Gastrocnemius medialis (tissue), 4 donors: ENCODE measurements at regions not wholly inside any gene's neighbourhood (a gene's known extent, or its start where the extent isn't known, plus 50 kb on each side); places are given as distances from the start of the nearest gene placed in this dataset.

ENCODE experiments used
- ATAC-seq, 2 donors: fragments of 150-250 bp; one replicate each; pipeline ENCODE4 v1.9.1; 2016
- DNase-seq, 2 donors: peaks; one replicate each; pipeline ENCODE4 v3.0.0-alpha.2; 2019
- H3K27ac ChIP-seq, 4 donors: fragments of 200-600 bp; sonication (generic); 1 replicate in 1 of 4; 2 replicates in 3 of 4; pipeline ENCODE4 v1.5.1; 2016 to 2018; ENCODE audit warnings: mild to moderate bottlenecking in 2 of 4, moderate library complexity in 1 of 4
- H3K27me3 ChIP-seq, 3 donors: fragments of 200-600 bp; sonication (generic) in 2 of 3; 1 replicate in 1 of 3; 2 replicates in 2 of 3; pipeline versions ENCODE4 v1.5.1 to v1.6.0; 2016 to 2019; ENCODE audit warnings: mild to moderate bottlenecking in 1 of 3, moderate library complexity in 1 of 3
- H3K36me3 ChIP-seq, 2 donors: fragments of 200-600 bp; sonication (generic) in 1 of 2; one replicate each; pipeline ENCODE4 v1.5.1; 2017 to 2018
- H3K4me1 ChIP-seq, 2 donors: fragments of 200-600 bp; sonication (generic) in 1 of 2; one replicate each; pipeline ENCODE4 v1.5.1; 2016 to 2017; ENCODE audit warnings: mild to moderate bottlenecking in 2 of 2
- H3K4me3 ChIP-seq, 4 donors: fragments of 200-600 bp; sonication (generic) in 3 of 4; 1 replicate in 1 of 4; 2 replicates in 3 of 4; pipeline ENCODE4 v1.5.1; 2016 to 2019; ENCODE audit warnings: mild to moderate bottlenecking in 2 of 4
- H3K9me3 ChIP-seq, 3 donors: fragments of 200-600 bp; sonication (generic) in 2 of 3; 1 replicate in 1 of 3; 2 replicates in 2 of 3; pipeline ENCODE4 v1.5.1; 2016 to 2019
- POLR2A ChIP-seq, 2 donors: fragments of 450-650 bp; IDR thresholded peaks; one replicate each; pipeline ENCODE4 v1.6.1; 2017; ENCODE audit warnings: antibody characterized with exemption in 2 of 2, mild to moderate bottlenecking in 2 of 2, moderate library complexity in 2 of 2
- in situ Hi-C, 4 donors: fragments of 200-750 bp; cut with MboI; loops; one replicate each; pipeline versions ENCODE4 v1.15.0 to v1.8.0; 2017; ENCODE audit warnings: low sequenced_read_pairs in 4 of 4
- intact Hi-C: fragments of 100-400 bp; cut with DNase I; formaldehyde crosslinking; loops from one replicate; pipeline ENCODE4 v1.15.1; 2023; ENCODE audit warnings: low total_unique reads
- TF ChIP-seq, protein P1 (sequence below), 5 experiments: fragments of 450-650 bp in 3 of 5; fragments of 200-600 bp in 2 of 5; sonication (generic) in 2 of 5; IDR thresholded peaks in 4 of 5; conservative IDR thresholded peaks in 1 of 5; 1 replicate in 4 of 5; 2 replicates in 1 of 5; pipeline ENCODE4 v1.5.1; 2016 to 2019; ENCODE audit warnings: antibody characterized with exemption in 5 of 5, mild to moderate bottlenecking in 3 of 5, moderate library complexity in 3 of 5

DNA sequence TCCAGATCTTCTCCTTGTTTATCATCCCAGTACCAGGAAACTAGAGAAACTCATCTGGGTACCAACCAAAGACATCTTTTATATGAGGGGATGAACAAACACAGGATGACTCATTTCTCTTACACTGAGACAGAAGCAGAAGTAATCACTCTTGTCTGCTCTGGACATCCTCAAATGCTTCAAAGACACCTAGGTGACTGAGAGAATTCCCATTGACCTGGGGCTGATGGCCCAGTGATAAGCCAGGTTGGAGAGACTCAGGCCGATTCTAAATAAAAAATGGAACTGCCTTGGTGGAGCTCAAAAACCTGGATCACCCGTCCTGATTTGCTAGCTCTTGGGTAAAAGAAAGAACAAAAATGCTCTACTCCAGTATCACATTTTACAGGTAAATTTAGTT is 182.2 kb downstream of the ZNF486 start:
- no peaks in the 10 kb centered on the region for H3K27me3 ChIP-seq
- TF ChIP-seq, protein P1, sequence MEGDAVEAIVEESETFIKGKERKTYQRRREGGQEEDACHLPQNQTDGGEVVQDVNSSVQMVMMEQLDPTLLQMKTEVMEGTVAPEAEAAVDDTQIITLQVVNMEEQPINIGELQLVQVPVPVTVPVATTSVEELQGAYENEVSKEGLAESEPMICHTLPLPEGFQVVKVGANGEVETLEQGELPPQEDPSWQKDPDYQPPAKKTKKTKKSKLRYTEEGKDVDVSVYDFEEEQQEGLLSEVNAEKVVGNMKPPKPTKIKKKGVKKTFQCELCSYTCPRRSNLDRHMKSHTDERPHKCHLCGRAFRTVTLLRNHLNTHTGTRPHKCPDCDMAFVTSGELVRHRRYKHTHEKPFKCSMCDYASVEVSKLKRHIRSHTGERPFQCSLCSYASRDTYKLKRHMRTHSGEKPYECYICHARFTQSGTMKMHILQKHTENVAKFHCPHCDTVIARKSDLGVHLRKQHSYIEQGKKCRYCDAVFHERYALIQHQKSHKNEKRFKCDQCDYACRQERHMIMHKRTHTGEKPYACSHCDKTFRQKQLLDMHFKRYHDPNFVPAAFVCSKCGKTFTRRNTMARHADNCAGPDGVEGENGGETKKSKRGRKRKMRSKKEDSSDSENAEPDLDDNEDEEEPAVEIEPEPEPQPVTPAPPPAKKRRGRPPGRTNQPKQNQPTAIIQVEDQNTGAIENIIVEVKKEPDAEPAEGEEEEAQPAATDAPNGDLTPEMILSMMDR (IDR thresholded peaks at IDR 0.05 in 4 of 5, conservative IDR thresholded peaks at IDR 0.05 in 1 of 5) = no peak
- TF ChIP-seq POLR2A (IDR thresholded peaks at IDR 0.05) = no peak
- no peaks in the 10 kb centered on the region for H3K4me1 ChIP-seq
- no peak overlapping the region for H3K27ac ChIP-seq
- intact Hi-C loops (no loop called here), in situ Hi-C loops (no loop called here)
- no peak overlapping the region for H3K4me3 ChIP-seq
- ATAC-seq = no peak
- no peak for DNase-seq
- H3K36me3 ChIP-seq = no peaks in the 10 kb centered on the region
- no peaks in the 10 kb centered on the region for H3K9me3 ChIP-seq

DNA sequence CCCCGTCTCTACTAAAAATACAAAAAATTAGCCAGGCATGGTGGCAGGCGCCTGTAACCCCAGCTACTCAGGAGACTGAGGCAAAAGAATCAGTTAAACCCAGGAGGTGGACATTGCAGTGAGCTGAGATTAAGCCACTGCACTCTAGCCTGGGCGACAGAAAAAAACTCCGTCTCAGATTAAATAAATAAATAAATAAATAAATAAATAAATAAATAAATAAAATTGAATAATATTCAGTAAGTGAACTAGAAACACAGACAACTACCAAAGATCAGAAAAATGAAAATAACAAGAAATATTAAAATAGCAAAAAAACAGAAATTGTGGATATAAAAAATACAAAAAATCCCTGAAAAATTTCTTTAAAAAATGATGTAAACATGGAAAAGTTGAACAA is 172.4 kb downstream of the ZNF486 start:
- DNase-seq = no peak
- in situ Hi-C loops = no loop called here

DNA sequence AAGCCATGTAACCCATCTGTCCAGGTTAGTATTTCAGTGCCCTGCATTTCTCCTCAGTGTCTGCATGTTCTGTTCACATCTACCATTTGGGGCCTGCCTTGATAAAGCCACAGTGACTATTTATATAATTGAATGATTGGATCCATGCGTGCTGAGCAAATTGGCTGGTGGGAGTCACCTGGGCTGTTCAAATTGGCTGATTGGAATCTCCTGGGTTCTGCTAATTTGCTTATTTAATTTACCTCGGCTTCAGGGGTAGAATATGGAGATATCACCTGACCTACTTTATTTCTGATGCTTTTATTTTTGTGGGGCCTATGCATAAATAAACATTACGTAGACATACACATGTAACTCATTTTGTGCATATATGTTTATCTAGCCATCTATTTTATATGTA is 167.7 kb downstream of the ZNF486 start:
- Histone ChIP-seq H3K36me3 (no peaks in the 10 kb centered on the region), H3K4me1 (no peaks in the 10 kb centered on the region), H3K27me3 (no peaks in the 10 kb centered on the region), H3K27ac (no peak overlapping the region), H3K4me3 (no peak overlapping the region), H3K9me3 (no peaks in the 10 kb centered on the region)
- intact Hi-C loops = no loop called here
- in situ Hi-C loops = no loop called here
- TF ChIP-seq POLR2A (IDR thresholded peaks at IDR 0.05) = no peak
- TF ChIP-seq, protein P1 (IDR thresholded peaks at IDR 0.05 in 4 of 5, conservative IDR thresholded peaks at IDR 0.05 in 1 of 5) = no peak
- DNase-seq = no peak
- no peak for ATAC-seq

More for the DNA sequence above, 172.4 kb downstream of the ZNF486 start:
- no peak for ATAC-seq
- no peak overlapping the region for H3K4me3 ChIP-seq
- H3K27ac ChIP-seq = no peak overlapping the region
- TF ChIP-seq, protein P1 (IDR thresholded peaks at IDR 0.05 in 4 of 5, conservative IDR thresholded peaks at IDR 0.05 in 1 of 5) = no peak
- H3K9me3 ChIP-seq = no peaks in the 10 kb centered on the region
- no peaks in the 10 kb centered on the region for H3K36me3 ChIP-seq
- intact Hi-C loops = no loop called here
- no peaks in the 10 kb centered on the region for H3K4me1 ChIP-seq
- no peaks in the 10 kb centered on the region for H3K27me3 ChIP-seq

DNA sequence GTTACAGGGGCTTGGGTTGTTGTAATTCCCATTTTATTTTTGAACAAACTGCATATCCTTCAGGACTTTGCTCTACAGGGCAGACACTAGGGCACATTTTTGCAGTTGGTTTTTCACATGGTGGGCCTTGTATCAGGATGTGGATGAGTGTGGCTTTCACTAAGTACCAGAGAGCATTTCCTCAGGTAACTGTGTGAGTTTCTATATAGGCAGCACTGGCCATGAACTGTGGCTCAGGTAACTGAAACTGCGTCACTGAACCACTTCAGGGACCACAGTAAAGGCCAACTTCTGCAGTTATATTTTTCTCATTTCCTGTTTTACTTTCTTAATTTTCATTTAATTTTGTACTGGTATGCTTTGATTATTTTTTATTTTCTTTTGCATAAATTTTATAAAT is 166.5 kb downstream of the ZNF486 start:
- Histone ChIP-seq H3K9me3 (no peaks in the 10 kb centered on the region), H3K4me1 (no peaks in the 10 kb centered on the region), H3K4me3 (no peak overlapping the region), H3K27me3 (no peaks in the 10 kb centered on the region), H3K27ac (no peak overlapping the region), H3K36me3 (no peaks in the 10 kb centered on the region)
- intact Hi-C loops = no loop called here
- ATAC-seq (no peak), DNase-seq (no peak)
- in situ Hi-C loops = no loop called here
- TF ChIP-seq, protein P1 (IDR thresholded peaks at IDR 0.05 in 4 of 5, conservative IDR thresholded peaks at IDR 0.05 in 1 of 5) = no peak
- no peak for TF ChIP-seq POLR2A (IDR thresholded peaks at IDR 0.05)

DNA sequence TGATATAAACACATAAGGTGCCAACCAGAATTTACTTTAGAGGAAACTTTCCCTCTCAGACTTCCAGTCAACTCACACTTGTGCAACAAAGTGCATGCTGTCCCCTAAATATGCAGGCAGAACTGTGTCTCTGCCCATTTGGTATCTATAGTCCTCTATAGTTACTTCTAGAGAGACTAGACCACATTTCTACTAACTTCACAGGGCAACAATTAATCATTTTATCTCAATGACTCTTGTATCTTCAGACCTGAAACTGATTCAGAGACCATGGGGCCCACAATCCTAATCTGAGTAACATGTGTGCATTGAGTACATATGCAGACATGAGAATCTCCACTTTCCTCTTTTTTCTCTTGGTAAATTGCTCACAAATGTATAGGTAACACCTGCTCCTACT is 158.1 kb downstream of the ZNF486 start:
- H3K27ac ChIP-seq = no peak overlapping the region
- no peak overlapping the region for H3K4me3 ChIP-seq
- H3K36me3 ChIP-seq = no peaks in the 10 kb centered on the region
- H3K27me3 ChIP-seq = no peaks in the 10 kb centered on the region
- H3K4me1 ChIP-seq = no peaks in the 10 kb centered on the region
- in situ Hi-C loops (no loop called here), intact Hi-C loops (no loop called here)
- no peaks in the 10 kb centered on the region for H3K9me3 ChIP-seq
- no peak for ATAC-seq
- DNase-seq = no peak
- TF ChIP-seq POLR2A (IDR thresholded peaks at IDR 0.05) = no peak
- TF ChIP-seq, protein P1 (IDR thresholded peaks at IDR 0.05 in 4 of 5, conservative IDR thresholded peaks at IDR 0.05 in 1 of 5) = no peak
